ENCODE measurements at regions not wholly inside any gene's neighbourhood (a gene's known extent, or its start where the extent isn't known, plus 50 kb on each side); places are given as distances from the start of the nearest gene placed in this dataset.

- Histone ChIP-seq H3K27me3 (replicated peaks) (no peaks in the 10 kb centered on the region), H3K36me3 (0 out of 2 replicates have a peak, but pooled peaks cover 2% of the 10 kb centered on the region), H3K4me1 (replicated peaks) (no peaks in the 10 kb centered on the region), H3K9me3 (replicated peaks) (peaks cover 88% of the 10 kb centered on the region), H3K27ac (no peak overlapping the region), H3K4me3 (no peak overlapping the region)
- DNase-seq (ENCODE audit: low read depth in 1 of 2, low spot score in 2 of 2), result no peak
Observed at GRCh38 chr11:70805243-70805642, 406.9 kb downstream of the CTTN start.

GRCh38 chr11:70805971-70806370, 407.6 kb downstream of the CTTN start:
- Histone ChIP-seq H3K36me3 (0 out of 2 replicates have a peak, but pooled peaks cover 2% of the 10 kb centered on the region), H3K4me1 (replicated peaks) (no peaks in the 10 kb centered on the region), H3K27ac (no peak overlapping the region), H3K27me3 (replicated peaks) (no peaks in the 10 kb centered on the region), H3K9me3 (replicated peaks) (peaks cover 88% of the 10 kb centered on the region), H3K4me3 (no peak overlapping the region)
- DNase-seq (ENCODE audit: low read depth in 1 of 2, low spot score in 2 of 2), result no peak

GRCh38 chr11:70806461-70807194, 408.3 kb downstream of the CTTN start:
- H3K27me3 ChIP-seq (replicated peaks), result no peaks in the 10 kb centered on the region

GRCh38 chr11:70807195-70807543, 408.8 kb downstream of the CTTN start:
- no peaks in the 10 kb centered on the region for H3K27me3 ChIP-seq (replicated peaks)
- no peak for DNase-seq (ENCODE audit: low read depth in 1 of 2, low spot score in 2 of 2)
- H3K4me1 ChIP-seq (replicated peaks), result no peaks in the 10 kb centered on the region
- no peak overlapping the region for H3K27ac ChIP-seq
- H3K36me3 ChIP-seq, result 0 out of 2 replicates have a peak, but pooled peaks cover 2% of the 10 kb centered on the region
- no peak overlapping the region for H3K4me3 ChIP-seq
- peaks cover 86% of the 10 kb centered on the region for H3K9me3 ChIP-seq (replicated peaks)

More at GRCh38 chr11:70806461-70807194, 408.3 kb downstream of the CTTN start:
- Histone ChIP-seq H3K36me3 (0 out of 2 replicates have a peak, but pooled peaks cover 2% of the 10 kb centered on the region), H3K4me1 (replicated peaks) (no peaks in the 10 kb centered on the region), H3K9me3 (replicated peaks) (peaks cover 88% of the 10 kb centered on the region), H3K27ac (no peak overlapping the region), H3K4me3 (no peak overlapping the region)
- DNase-seq (ENCODE audit: low read depth in 1 of 2, low spot score in 2 of 2), result no peak

GRCh38 chr11:70808686-70809375, 410.5 kb downstream of the CTTN start:
- H3K27ac ChIP-seq, result no peak overlapping the region
- no peaks in the 10 kb centered on the region for H3K27me3 ChIP-seq (replicated peaks)
- H3K4me3 ChIP-seq, result no peak overlapping the region
- H3K36me3 ChIP-seq, result 0 out of 2 replicates have a peak, but pooled peaks cover 2% of the 10 kb centered on the region
- DNase-seq (ENCODE audit: low read depth in 1 of 2, low spot score in 2 of 2), result no peak
- peaks cover 88% of the 10 kb centered on the region for H3K9me3 ChIP-seq (replicated peaks)
- H3K4me1 ChIP-seq (replicated peaks), result no peaks in the 10 kb centered on the region

- Histone ChIP-seq H3K27ac (no peak overlapping the region), H3K27me3 (replicated peaks) (no peaks in the 10 kb centered on the region), H3K36me3 (no peaks in the 10 kb centered on the region), H3K9me3 (replicated peaks) (peaks cover 86% of the 10 kb centered on the region), H3K4me1 (replicated peaks) (no peaks in the 10 kb centered on the region), H3K4me3 (no peak overlapping the region)
- no peak for DNase-seq (ENCODE audit: low read depth in 1 of 2, low spot score in 2 of 2)
Observed at GRCh38 chr11:70810133-70810532, 411.8 kb downstream of the CTTN start.

- Histone ChIP-seq H3K27ac (no peak overlapping the region), H3K4me1 (replicated peaks) (no peaks in the 10 kb centered on the region), H3K4me3 (no peak overlapping the region), H3K36me3 (no peaks in the 10 kb centered on the region), H3K27me3 (replicated peaks) (no peaks in the 10 kb centered on the region), H3K9me3 (replicated peaks) (peaks cover 90% of the 10 kb centered on the region)
- DNase-seq (ENCODE audit: low read depth in 1 of 2, low spot score in 2 of 2), result no peak
Observed at GRCh38 chr11:70810681-70811080, 412.4 kb downstream of the CTTN start.

- Histone ChIP-seq H3K27ac (no peak overlapping the region), H3K27me3 (replicated peaks) (no peaks in the 10 kb centered on the region), H3K4me1 (replicated peaks) (no peaks in the 10 kb centered on the region), H3K9me3 (replicated peaks) (peaks cover 90% of the 10 kb centered on the region), H3K36me3 (no peaks in the 10 kb centered on the region), H3K4me3 (no peak overlapping the region)
- no peak for DNase-seq (ENCODE audit: low read depth in 1 of 2, low spot score in 2 of 2)
Observed at GRCh38 chr11:70811483-70811882, 413.2 kb downstream of the CTTN start.

GRCh38 chr11:70811915-70812314, 413.6 kb downstream of the CTTN start:
- no peak for DNase-seq (ENCODE audit: low read depth in 1 of 2, low spot score in 2 of 2)
- no peaks in the 10 kb centered on the region for H3K4me1 ChIP-seq (replicated peaks)
- no peak overlapping the region for H3K27ac ChIP-seq
- no peaks in the 10 kb centered on the region for H3K36me3 ChIP-seq
- no peak overlapping the region for H3K4me3 ChIP-seq
- H3K9me3 ChIP-seq (replicated peaks), result peaks cover 90% of the 10 kb centered on the region
- H3K27me3 ChIP-seq (replicated peaks), result no peaks in the 10 kb centered on the region

GRCh38 chr11:70812472-70812871, 414.1 kb downstream of the CTTN start:
- H3K36me3 ChIP-seq, result no peaks in the 10 kb centered on the region
- H3K27ac ChIP-seq, result no peak overlapping the region
- DNase-seq (ENCODE audit: low read depth in 1 of 2, low spot score in 2 of 2), result no peak
- H3K4me3 ChIP-seq, result no peak overlapping the region
- H3K9me3 ChIP-seq (replicated peaks), result peaks cover 90% of the 10 kb centered on the region
- H3K4me1 ChIP-seq (replicated peaks), result no peaks in the 10 kb centered on the region
- H3K27me3 ChIP-seq (replicated peaks), result no peaks in the 10 kb centered on the region

- no peak overlapping the region for H3K27ac ChIP-seq
- H3K27me3 ChIP-seq (replicated peaks), result no peaks in the 10 kb centered on the region
- H3K4me3 ChIP-seq, result no peak overlapping the region
- peaks cover 92% of the 10 kb centered on the region for H3K9me3 ChIP-seq (replicated peaks)
- no peaks in the 10 kb centered on the region for H3K4me1 ChIP-seq (replicated peaks)
- H3K36me3 ChIP-seq, result no peaks in the 10 kb centered on the region; the same call in 1 of the 2 replicates
- DNase-seq (ENCODE audit: low read depth in 1 of 2, low spot score in 2 of 2), result no peak
Observed at GRCh38 chr11:70813651-70814050, 415.3 kb downstream of the CTTN start.

GRCh38 chr11:70815485-70815832, 417.1 kb downstream of the CTTN start:
- H3K9me3 ChIP-seq (replicated peaks), result peaks cover 92% of the 10 kb centered on the region
- no peaks in the 10 kb centered on the region for H3K4me1 ChIP-seq (replicated peaks)
- no peaks in the 10 kb centered on the region for H3K27me3 ChIP-seq (replicated peaks)
- peaks cover 3% of the 10 kb centered on the region; the same call in 1 of the 2 replicates for H3K36me3 ChIP-seq
- H3K4me3 ChIP-seq, result no peak overlapping the region
- H3K27ac ChIP-seq, result no peak overlapping the region
- no peak for DNase-seq (ENCODE audit: low read depth in 1 of 2, low spot score in 2 of 2)

- H3K9me3 ChIP-seq (replicated peaks), result peaks cover 92% of the 10 kb centered on the region
- no peaks in the 10 kb centered on the region for H3K4me1 ChIP-seq (replicated peaks)
- H3K4me3 ChIP-seq, result no peak overlapping the region
- no peak for DNase-seq (ENCODE audit: low read depth in 1 of 2, low spot score in 2 of 2)
- peaks cover 3% of the 10 kb centered on the region; the same call in 1 of the 2 replicates for H3K36me3 ChIP-seq
- H3K27ac ChIP-seq, result no peak overlapping the region
- no peaks in the 10 kb centered on the region for H3K27me3 ChIP-seq (replicated peaks)
Observed at GRCh38 chr11:70816156-70816678, 417.9 kb downstream of the CTTN start.

- no peak overlapping the region for H3K4me3 ChIP-seq
- peaks cover 3% of the 10 kb centered on the region; the same call in 1 of the 2 replicates for H3K36me3 ChIP-seq
- H3K4me1 ChIP-seq (replicated peaks), result no peaks in the 10 kb centered on the region
- no peak overlapping the region for H3K27ac ChIP-seq
- no peaks in the 10 kb centered on the region for H3K27me3 ChIP-seq (replicated peaks)
- peaks cover 83% of the 10 kb centered on the region for H3K9me3 ChIP-seq (replicated peaks)
- DNase-seq (ENCODE audit: low read depth in 1 of 2, low spot score in 2 of 2), result no peak
Observed at GRCh38 chr11:70818351-70818750, 420.0 kb downstream of the CTTN start.

Measured in SJSA1 (cell line).